ENCODE measurements at regions not wholly inside any gene's neighbourhood (a gene's known extent, or its start where the extent isn't known, plus 50 kb on each side); places are given as distances from the start of the nearest gene placed in this dataset.

DNA sequence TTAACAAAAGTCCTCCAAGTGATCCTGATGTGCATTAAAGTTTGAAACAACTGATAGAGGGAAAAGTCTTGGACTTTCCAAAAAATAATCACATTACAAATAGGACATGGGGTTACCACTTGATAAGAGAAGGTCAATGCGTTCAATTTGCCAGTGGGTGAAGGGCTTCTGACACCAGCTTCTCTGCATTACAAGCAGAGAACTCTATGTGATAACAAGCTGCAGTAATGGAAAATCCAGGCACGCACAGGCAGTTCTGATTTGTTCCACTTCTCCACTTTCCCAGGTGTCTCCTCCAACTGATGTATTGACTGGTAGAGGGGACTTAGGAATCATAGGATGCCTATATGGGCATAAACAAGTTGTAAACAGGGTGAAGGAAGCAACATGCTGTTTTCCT lies 234.0 kb upstream of the MGAT5 start:
- DNase-seq (no peak), ATAC-seq (peak; percentile 40 to 84 (median 62))
- intact Hi-C loops (cut with DNase I): no loop called here
- no peak overlapping the region for H3K4me3 ChIP-seq
- no peaks in the 10 kb centered on the region for H3K27me3 ChIP-seq
- H3K4me1 ChIP-seq: peaks cover 0 to 5% (median 0%) of the 10 kb centered on the region in 12 donors
- no peaks in the 10 kb centered on the region for H3K9me3 ChIP-seq
- H3K27ac ChIP-seq: no peak overlapping the region
- H3K36me3 ChIP-seq: no peaks in the 10 kb centered on the region
- WGBS, 4 donors: 30 to 44% (median 32%) methylated on average over 2 of the region's 2 CpGs
- TF ChIP-seq, protein P1, sequence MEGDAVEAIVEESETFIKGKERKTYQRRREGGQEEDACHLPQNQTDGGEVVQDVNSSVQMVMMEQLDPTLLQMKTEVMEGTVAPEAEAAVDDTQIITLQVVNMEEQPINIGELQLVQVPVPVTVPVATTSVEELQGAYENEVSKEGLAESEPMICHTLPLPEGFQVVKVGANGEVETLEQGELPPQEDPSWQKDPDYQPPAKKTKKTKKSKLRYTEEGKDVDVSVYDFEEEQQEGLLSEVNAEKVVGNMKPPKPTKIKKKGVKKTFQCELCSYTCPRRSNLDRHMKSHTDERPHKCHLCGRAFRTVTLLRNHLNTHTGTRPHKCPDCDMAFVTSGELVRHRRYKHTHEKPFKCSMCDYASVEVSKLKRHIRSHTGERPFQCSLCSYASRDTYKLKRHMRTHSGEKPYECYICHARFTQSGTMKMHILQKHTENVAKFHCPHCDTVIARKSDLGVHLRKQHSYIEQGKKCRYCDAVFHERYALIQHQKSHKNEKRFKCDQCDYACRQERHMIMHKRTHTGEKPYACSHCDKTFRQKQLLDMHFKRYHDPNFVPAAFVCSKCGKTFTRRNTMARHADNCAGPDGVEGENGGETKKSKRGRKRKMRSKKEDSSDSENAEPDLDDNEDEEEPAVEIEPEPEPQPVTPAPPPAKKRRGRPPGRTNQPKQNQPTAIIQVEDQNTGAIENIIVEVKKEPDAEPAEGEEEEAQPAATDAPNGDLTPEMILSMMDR (IDR thresholded peaks at IDR 0.05): no peak

DNA sequence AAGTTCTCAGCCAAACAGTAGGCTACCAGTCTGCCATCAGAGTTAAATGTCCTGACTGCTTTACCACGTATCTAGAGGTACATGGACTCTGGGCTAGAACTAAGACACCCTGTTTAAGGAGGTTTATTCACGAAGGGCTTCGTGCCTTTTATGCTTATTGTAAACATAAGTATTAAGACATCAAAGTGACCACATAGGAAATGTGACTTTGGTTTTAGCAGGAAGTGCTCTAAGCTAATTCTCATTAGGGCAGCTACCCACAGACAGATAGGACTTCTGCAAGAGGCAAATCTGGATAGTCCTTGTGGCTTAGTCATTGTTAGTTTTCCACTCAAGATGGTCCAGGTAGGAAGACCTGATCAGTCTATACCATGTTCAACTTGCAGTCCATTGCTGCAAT lies 233.3 kb upstream of the MGAT5 start:
- Histone ChIP-seq H3K27me3 (no peaks in the 10 kb centered on the region), H3K27ac (no peak overlapping the region), H3K4me1 (peaks cover 0 to 5% (median 0%) of the 10 kb centered on the region in 12 donors), H3K4me3 (no peak overlapping the region), H3K36me3 (no peaks in the 10 kb centered on the region), H3K9me3 (no peaks in the 10 kb centered on the region)
- no peak for DNase-seq
- peak in 1 of 4 donors; percentile 16 for ATAC-seq
- intact Hi-C loops (cut with DNase I): no loop called here
- 84 to 88% (median 85%) methylated on average over 3 of the region's 3 CpGs for WGBS, 4 donors
- TF ChIP-seq, protein P1 (IDR thresholded peaks at IDR 0.05): no peak
- no peak for TF ChIP-seq POLR2A (IDR thresholded peaks at IDR 0.05)

GRCh38 chr2:134021830-134022524 lies 231.9 kb upstream of the MGAT5 start:
- intact Hi-C loops (cut with DNase I): no loop called here
- WGBS, 4 donors: 81 to 91% (median 88%) methylated on average over 5 of the region's 5 CpGs
- TF ChIP-seq, protein P1 (IDR thresholded peaks at IDR 0.05): no peak
- TF ChIP-seq POLR2A (IDR thresholded peaks at IDR 0.05): no peak

GRCh38 chr2:134023854-134024253 lies 230.0 kb upstream of the MGAT5 start:
- Histone ChIP-seq H3K9me3 (no peaks in the 10 kb centered on the region), H3K36me3 (no peaks in the 10 kb centered on the region), H3K27ac (no peak overlapping the region), H3K27me3 (peaks cover 0 to 15% (median 0%) of the 10 kb centered on the region in 9 donors), H3K4me1 (peaks cover 0 to 5% (median 0%) of the 10 kb centered on the region in 12 donors), H3K4me3 (no peak overlapping the region)
- ATAC-seq: no peak
- no peak for DNase-seq
- TF ChIP-seq, protein P1 (IDR thresholded peaks at IDR 0.05): no peak
- TF ChIP-seq POLR2A (IDR thresholded peaks at IDR 0.05): no peak
- WGBS, 4 donors: 77 to 89% (median 78%) methylated on average over 5 of the region's 5 CpGs
- intact Hi-C loops (cut with DNase I): no loop called here

More at GRCh38 chr2:134021830-134022524, 231.9 kb upstream of the MGAT5 start:
- H3K9me3 ChIP-seq: no peaks in the 10 kb centered on the region
- no peak overlapping the region for H3K4me3 ChIP-seq
- no peak overlapping the region for H3K27ac ChIP-seq
- H3K27me3 ChIP-seq: peaks cover 0 to 2% (median 0%) of the 10 kb centered on the region in 9 donors
- no peak for DNase-seq
- H3K36me3 ChIP-seq: no peaks in the 10 kb centered on the region
- H3K4me1 ChIP-seq: peaks cover 0 to 5% (median 0%) of the 10 kb centered on the region in 12 donors
- no peak for ATAC-seq
